Kidney (tissue), 13 donors: ENCODE measurements at regions not wholly inside any gene's neighbourhood (a gene's known extent, or its start where the extent isn't known, plus 50 kb on each side); places are given as distances from the start of the nearest gene placed in this dataset.

ENCODE experiments used
- DNase-seq, 5 donors: peaks; one replicate each; pipeline ENCODE4 v3.0.0-alpha.2; 2013 to 2020
- FAIRE-seq: peaks from 2 replicates; lab custom pipeline; 2012; peaks lifted over from hg19 to GRCh38; lab: Jason Lieb, UNC
- H3K27ac ChIP-seq, 2 donors: one replicate each; pipeline ENCODE4 v1.7.0; 2013; ENCODE audit warnings: low read depth in 2 of 2, low read length in 2 of 2, inconsistent platforms in 1 of 2
- H3K27me3 ChIP-seq: one replicate; pipeline ENCODE4 v1.7.1; 2013; ENCODE audit warnings: low read length, inconsistent platforms; ENCODE audit not compliant: control insufficient read depth, insufficient read depth
- H3K36me3 ChIP-seq, 3 donors: one replicate each; pipeline versions ENCODE4 v1.7.0 to v1.7.1; 2013; ENCODE audit warnings: low read length in 3 of 3, control low read depth in 1 of 3, inconsistent platforms in 1 of 3; ENCODE audit not compliant: insufficient read depth in 3 of 3, control insufficient read depth in 2 of 3
- H3K4me1 ChIP-seq, 3 donors: one replicate each; pipeline versions ENCODE4 v1.7.0 to v1.7.1; 2013; ENCODE audit warnings: low read length in 3 of 3, inconsistent platforms in 1 of 3, low read depth in 1 of 3; ENCODE audit not compliant: control insufficient read depth in 2 of 3, insufficient read depth in 2 of 3
- H3K4me3 ChIP-seq, 3 donors: one replicate each; pipeline versions ENCODE4 v1.7.0 to v1.8.1; 2013; ENCODE audit warnings: low read length in 3 of 3, control low read depth in 1 of 3, inconsistent platforms in 1 of 3
- H3K9ac ChIP-seq, 3 donors: one replicate each; pipeline versions ENCODE4 v1.7.0 to v1.7.1; 2013; ENCODE audit warnings: low read length in 3 of 3, control low read depth in 1 of 3, inconsistent platforms in 1 of 3
- H3K9me3 ChIP-seq, 3 donors: one replicate each; pipeline versions ENCODE4 v1.7.0 to v1.7.1; 2013; ENCODE audit warnings: low read length in 3 of 3, control low read depth in 1 of 3, inconsistent platforms in 1 of 3; ENCODE audit not compliant: control insufficient read depth in 2 of 3, insufficient read depth in 1 of 3
- CTCF ChIP-seq: IDR thresholded peaks from 3 replicates; pipeline ENCODE4 v1.5.1; 2012; ENCODE audit warnings: mild to moderate bottlenecking, moderate library complexity, borderline replicate concordance; ENCODE audit not compliant: insufficient read depth; ENCODE audit errors: extremely low read depth
- intact Hi-C: fragments of 100-400 bp; cut with DNase I; formaldehyde crosslinking; loops from one replicate; pipeline ENCODE4 v1.11.1; 2022
- donor health status: control.
- donor health status: control.
- donor health status: control.
- donor health status: control.
- donor health status: control.
- donor health status: DM: yes; HTN: yes; CAD: no.
- donor health status: Normal renal cell carcinoma (clear cell type).

GRCh38 chr14:57022608-57023007, 212.3 kb upstream of the OTX2 start:
- Histone ChIP-seq H3K27me3 (no peaks in the 10 kb centered on the region), H3K4me1 (no peaks in the 10 kb centered on the region), H3K9me3 (no peaks in the 10 kb centered on the region), H3K27ac (no peak overlapping the region), H3K9ac (no peak overlapping the region), H3K36me3 (no peaks in the 10 kb centered on the region), H3K4me3 (no peak overlapping the region)
- FAIRE-seq (no peak), DNase-seq (no peak)
- no peak for TF ChIP-seq CTCF
- intact Hi-C loops, result no loop called here

- Histone ChIP-seq H3K27me3 (no peaks in the 10 kb centered on the region), H3K4me1 (no peaks in the 10 kb centered on the region), H3K36me3 (no peaks in the 10 kb centered on the region), H3K27ac (no peak overlapping the region), H3K9ac (no peak overlapping the region), H3K4me3 (no peak overlapping the region), H3K9me3 (no peaks in the 10 kb centered on the region)
- intact Hi-C loops, result no loop called here
- FAIRE-seq, result no peak
- no peak for DNase-seq
- no peak for TF ChIP-seq CTCF
Measured at GRCh38 chr14:57018065-57018464, 207.8 kb upstream of the OTX2 start.

- no peak for TF ChIP-seq CTCF
- no peak overlapping the region for H3K9ac ChIP-seq
- H3K36me3 ChIP-seq, result no peaks in the 10 kb centered on the region
- FAIRE-seq, result peak; percentile 37
- no peak for DNase-seq
- H3K27ac ChIP-seq, result no peak overlapping the region
- H3K27me3 ChIP-seq, result no peaks in the 10 kb centered on the region
- H3K4me3 ChIP-seq, result no peak overlapping the region
- H3K4me1 ChIP-seq, result no peaks in the 10 kb centered on the region
- no peaks in the 10 kb centered on the region for H3K9me3 ChIP-seq
- intact Hi-C loops, result no loop called here
Measured at GRCh38 chr14:57013987-57014386, 203.7 kb upstream of the OTX2 start.
